ENCODE measurements at regions not wholly inside any gene's neighbourhood (a gene's known extent, or its start where the extent isn't known, plus 50 kb on each side); places are given as distances from the start of the nearest gene placed in this dataset.

- no peak for DNase-seq
These were observed 393.1 kb upstream of the ZFP42 start for GRCh38 chr4:187602339-187603092.

GRCh38 chr4:187603093-187604025 lies 392.2 kb upstream of the ZFP42 start:
- no peak for DNase-seq

- no peak for DNase-seq
These were observed 390.6 kb upstream of the ZFP42 start for GRCh38 chr4:187604984-187605383.

GRCh38 chr4:187606581-187606980 lies 389.0 kb upstream of the ZFP42 start:
- peak; percentile 20 for DNase-seq

- DNase-seq = no peak
These were observed 387.6 kb upstream of the ZFP42 start for GRCh38 chr4:187608001-187608421.

GRCh38 chr4:187612301-187612700 lies 383.3 kb upstream of the ZFP42 start:
- no peak for DNase-seq

GRCh38 chr4:187613089-187613839 lies 382.3 kb upstream of the ZFP42 start:
- no peak for DNase-seq

GRCh38 chr4:187615972-187616371 lies 379.6 kb upstream of the ZFP42 start:
- no peak for DNase-seq

GRCh38 chr4:187617113-187617512 lies 378.5 kb upstream of the ZFP42 start:
- DNase-seq = no peak

- DNase-seq = no peak
These were observed 376.8 kb upstream of the ZFP42 start for GRCh38 chr4:187618701-187619281.

GRCh38 chr4:187619319-187619718 lies 376.3 kb upstream of the ZFP42 start:
- DNase-seq = no peak

GRCh38 chr4:187632260-187632995 lies 363.1 kb upstream of the ZFP42 start:
- DNase-seq = no peak

- no peak for DNase-seq
These were observed 362.3 kb upstream of the ZFP42 start for GRCh38 chr4:187633245-187633644.

- DNase-seq = no peak
These were observed 338.6 kb upstream of the ZFP42 start for GRCh38 chr4:187656959-187657358.

GRCh38 chr4:187663076-187663475 lies 332.5 kb upstream of the ZFP42 start:
- no peak for DNase-seq

GRCh38 chr4:187664011-187664410 lies 331.6 kb upstream of the ZFP42 start:
- no peak for DNase-seq

- DNase-seq = no peak
These were observed 330.5 kb upstream of the ZFP42 start for GRCh38 chr4:187665086-187665485.

GRCh38 chr4:187666034-187666433 lies 329.5 kb upstream of the ZFP42 start:
- DNase-seq = no peak

- peak; percentile 28 for DNase-seq
These were observed 328.7 kb upstream of the ZFP42 start for GRCh38 chr4:187666697-187667494.

GRCh38 chr4:187668526-187669082 lies 327.0 kb upstream of the ZFP42 start:
- DNase-seq = no peak
